Inflammatory macrophage (primary cell): ENCODE measurements at regions not wholly inside any gene's neighbourhood (a gene's known extent, or its start where the extent isn't known, plus 50 kb on each side); places are given as distances from the start of the nearest gene placed in this dataset.
"Not testable (repeated sequence)": the region's sequence is repeated elsewhere in the genome, so short reads cannot be mapped to it uniquely, and the experiment has no call there.

ENCODE experiments used
- DNase-seq, 2 donors: peaks; one replicate each; pipeline ENCODE4 v3.0.0-alpha.2; 2020 to 2022

DNA sequence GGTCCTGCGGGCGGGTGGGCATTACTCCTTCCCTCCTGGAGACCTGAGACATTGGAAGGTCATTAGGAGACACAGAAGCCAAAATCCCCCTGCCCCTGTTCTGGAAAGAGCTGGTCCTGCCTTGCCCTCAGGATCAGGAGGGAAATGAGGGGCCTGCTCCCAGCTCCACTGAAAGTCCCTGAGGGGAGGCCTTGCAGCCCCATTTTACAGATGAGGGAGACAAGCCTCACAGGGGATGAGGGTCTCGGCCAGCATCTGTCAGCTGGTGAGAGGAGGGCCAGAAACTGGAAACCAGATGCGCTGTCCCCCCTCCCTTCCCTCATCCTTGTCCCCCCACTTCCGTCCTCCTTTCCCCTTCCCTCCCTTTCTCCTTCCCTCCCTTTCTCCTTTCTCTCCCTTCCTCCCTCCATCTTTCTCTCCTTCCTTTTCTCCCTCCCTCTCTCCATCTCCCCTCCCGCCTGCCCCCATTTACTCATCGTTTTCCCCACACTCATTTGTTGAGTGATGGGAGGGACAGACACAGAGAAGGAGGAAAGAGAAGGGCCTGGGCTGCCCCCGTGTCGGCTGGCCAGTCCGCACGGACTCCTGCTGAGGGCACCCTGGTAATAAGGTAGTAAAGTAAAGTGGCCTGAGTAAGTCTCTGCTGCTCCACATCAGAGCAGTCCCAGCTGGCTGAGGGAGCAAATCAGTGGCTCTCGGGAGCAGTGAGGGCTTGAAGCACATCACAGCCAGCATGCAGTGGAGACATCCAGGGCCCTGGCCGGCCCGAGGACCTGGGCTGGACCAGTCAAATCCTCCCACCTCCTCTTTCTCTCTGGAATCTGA is 112.4 kb upstream of the ALDH1A3 start:
- no peak for DNase-seq

DNA sequence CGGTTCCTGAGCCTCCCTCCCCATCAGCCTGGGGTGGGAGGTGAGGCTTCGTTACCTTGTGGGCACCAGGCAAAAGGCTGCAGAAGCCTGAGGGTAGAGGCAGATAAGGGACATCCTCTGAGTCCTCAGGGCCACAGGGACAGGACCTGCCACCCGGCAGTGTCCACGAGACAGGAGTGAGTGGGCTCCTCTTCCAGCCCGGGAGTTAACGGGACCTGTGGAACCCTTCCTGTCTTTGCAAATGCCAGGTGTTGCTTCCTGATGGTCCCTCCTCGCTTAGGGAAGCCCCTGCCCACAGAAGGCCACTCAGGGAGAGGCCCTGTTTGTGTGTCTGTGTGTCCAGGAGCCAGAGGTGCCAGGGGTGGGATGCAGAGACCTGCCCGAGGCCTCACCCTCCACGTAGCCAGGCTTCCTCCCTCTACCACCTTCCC is 111.1 kb upstream of the ALDH1A3 start:
- no peak for DNase-seq

DNA sequence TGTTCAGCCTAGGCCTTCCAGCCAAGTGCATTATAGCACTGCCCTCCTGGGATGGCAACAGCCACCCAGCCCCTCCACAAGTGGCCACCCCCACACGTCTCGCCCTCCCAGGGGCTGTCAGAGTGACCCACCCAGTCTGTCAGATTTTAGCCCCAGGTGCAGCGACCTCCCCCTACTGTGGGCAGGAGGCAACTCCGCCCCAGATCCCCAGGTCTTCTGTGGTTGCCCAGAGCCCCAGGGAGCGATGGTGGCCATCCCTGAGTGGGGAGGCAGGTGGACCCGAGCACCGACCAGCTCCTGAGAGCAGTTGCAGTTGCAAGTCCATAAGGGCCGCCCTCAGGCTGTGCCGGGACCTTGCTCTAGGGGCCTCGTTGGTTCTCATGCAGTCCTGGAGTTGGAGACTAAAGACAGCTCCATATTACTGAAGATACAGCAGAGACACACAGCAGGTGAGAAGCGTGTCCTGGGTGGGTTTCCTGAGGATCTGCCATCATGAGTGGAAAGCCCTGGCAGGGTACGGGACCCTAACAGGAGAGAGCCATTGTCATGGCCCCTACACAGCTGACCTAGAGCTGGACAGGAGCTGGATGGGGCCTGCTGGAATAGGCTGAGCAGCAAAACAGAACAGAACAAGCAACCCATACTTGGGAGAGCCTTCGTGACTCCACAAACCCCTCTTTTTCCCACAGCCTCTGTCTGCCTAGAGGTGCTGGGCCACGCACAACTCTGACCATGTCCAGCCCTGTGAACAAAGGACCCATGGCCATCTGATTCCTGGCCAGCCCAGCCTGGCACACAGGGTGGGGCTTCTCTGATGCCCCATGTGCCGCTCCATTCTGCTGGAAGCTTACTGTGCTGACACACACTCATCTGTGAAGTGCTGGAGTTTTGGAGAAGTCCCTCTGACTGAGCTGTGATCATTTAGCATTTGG is 110.3 kb upstream of the ALDH1A3 start:
- DNase-seq, result no peak

DNA sequence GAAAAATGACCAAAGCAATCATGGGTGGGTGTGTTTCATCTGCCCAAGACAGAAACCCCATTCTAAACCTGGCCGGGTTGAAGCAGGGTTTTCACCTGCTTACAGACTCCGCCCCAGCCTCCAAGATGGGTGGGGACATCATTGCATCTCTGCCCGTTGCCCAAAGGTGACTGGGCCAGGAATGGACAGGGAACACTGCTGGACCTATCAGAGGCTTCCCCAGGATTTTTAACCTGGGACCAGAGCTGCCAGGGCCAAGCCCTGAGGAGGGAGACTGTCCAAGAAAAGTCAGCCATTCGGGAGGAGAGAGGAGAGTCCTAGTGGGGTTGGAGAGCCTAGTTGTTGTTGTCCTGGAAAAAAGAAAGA is 109.7 kb upstream of the ALDH1A3 start:
- DNase-seq, result no peak

DNA sequence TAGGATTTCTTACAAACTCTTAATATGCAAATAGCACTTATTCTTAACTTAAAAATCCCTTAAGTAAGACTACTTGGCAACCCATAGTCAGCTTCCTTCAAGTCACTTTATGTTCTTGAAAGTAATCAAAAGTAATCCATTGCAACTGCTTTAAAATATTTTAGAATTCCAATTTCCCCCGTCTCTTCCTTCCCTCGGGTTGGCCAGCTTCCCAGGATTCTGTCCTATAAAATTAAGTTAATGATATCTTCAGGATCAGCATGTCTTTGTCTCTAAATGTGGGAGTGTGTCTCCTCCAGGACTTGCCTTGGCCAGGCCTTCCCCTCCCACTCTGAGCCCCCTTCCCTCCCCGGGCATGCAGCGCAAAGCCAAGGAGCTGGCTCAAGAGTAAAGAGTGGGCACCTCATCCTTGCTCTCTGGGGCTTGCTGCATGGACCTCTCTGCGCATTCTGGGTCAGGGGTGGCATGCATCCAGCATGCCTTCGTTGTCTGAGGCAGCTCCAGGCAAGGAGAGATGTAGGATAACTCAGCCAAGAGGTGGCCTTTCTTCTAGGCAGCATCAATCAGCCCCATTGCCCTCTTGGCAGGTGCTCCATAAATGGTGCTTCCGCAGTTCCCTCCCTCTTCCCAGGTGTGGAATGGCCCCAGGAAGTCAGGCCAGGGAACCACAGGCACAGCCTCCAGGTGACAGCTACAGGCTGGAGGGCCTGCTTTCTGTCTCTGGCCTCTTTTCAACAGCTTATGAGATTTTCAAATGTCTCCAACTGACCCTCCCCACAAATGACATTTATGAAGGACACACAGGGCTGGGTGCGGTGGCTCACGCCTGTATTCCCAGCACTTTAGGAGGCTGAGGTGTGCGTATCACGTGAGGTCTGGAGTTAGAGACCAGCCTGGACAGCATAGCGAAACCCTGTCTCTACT is 108.7 kb upstream of the ALDH1A3 start:
- no peak for DNase-seq

DNA sequence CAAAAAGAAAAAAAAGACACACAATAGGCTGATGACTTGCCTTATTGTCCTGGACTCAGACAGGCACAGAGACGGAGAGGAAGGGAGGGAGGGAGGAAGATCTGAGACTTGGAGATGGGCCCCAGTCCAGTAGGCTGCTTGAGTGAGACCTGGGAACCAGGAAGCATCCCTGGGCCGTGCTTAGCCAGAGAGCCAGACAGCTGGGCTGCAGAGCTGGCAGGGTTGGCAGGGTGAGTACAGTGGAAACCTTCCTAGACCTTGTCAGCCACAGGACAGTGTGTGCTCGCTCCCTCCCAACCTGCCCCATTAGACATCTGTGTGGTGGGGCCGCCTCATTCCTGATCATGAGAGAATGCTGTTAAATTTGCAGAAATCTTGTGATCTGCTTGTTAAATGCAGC is 107.9 kb upstream of the ALDH1A3 start:
- DNase-seq, result no peak

DNA sequence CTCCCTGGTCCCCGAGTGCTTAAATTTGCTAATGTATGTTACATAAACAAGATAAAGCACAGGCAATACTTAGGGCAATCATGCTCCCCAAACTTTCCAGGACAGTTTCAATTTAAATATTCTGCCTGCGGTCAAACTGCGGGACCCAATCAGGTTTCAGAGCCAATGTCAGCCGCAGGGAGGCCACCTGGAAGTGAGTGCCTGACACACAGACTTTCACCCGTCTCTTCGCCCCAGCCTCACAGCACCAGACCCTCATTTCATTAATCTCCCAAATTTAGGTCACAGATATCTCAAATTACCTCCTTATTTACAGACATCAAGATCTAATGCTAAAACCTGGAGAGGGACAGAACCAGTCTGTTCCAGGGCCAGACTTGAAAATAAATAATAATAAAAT is 107.2 kb upstream of the ALDH1A3 start:
- no peak for DNase-seq

DNA sequence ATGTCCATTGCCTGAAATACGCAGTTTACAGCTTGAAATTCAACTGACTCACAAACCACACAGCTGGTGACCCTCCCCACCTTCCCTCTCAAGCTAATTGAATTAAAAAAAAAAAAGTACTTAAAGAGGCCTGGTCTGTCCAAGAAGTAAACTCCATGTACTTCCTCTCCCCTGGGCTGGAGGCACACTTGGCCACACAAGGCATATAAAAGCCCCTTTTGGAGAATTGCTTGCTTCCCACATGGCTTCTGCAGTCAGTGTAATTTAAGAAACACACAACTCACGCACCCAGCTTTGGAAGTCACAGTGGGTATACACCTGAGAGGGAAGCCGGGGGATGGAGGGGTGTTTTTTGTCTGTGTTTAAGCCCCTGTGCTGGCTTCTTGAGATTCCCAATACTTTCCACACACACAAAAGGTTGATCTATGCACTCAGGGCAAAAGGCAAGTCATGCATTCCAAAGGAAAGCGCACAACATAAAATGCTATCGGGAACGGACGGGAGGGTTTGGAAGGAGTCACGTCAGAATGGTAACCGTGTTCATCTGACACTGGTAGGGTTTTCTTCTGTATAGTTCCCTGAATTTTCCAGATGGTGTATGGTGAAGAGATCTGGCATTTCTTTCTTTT is 106.6 kb upstream of the ALDH1A3 start:
- DNase-seq, result no peak

DNA sequence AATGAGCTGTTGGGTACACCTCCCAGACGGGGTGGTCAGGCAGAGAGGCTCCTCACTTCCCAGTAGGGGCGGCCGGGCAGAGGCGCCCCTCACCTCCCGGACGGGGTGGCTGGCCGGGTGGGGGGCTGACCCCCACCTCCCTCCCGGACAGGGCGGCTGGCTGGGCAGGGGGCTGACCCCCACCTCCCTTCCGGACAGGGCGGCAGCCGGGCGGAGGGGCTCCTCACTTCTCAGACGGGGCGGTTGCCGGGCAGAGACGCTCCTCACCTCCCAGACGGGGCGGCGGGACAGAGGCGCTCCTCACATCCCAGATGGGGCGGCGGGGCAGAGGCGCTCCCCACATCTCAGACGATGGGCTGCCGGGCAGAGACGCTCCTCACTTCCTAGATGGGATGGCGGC is 105.6 kb upstream of the ALDH1A3 start:
- not testable (repeated sequence) for DNase-seq

DNA sequence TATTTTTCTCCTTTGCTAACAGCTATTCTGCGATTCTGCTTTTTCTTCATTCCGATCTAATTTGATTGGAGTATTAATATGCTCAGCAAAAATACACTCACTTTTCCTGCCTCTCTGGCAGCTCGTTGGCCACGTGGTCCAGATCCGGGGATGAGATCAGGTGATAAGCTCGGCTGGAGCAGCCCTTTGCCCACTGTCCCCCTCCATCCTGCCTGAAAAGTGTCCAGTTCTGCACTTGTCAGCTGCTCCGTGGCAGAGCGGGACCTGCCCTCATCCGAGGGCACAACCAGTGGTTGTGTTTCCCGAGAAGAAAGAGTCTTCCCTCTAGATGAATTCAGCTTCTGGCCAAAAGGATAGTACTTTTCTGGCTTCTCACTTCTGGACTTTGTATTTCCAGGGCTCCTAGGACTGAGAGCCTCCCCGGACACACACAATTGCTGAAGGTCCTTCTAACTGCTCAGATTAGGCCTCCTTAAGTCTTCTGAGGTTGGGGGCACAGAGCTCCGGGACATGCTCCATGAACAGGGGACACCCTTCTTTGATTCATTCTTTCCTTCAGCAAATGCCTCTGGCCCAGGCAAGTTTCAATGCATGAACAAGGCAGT is 103.9 kb upstream of the ALDH1A3 start:
- no peak for DNase-seq

DNA sequence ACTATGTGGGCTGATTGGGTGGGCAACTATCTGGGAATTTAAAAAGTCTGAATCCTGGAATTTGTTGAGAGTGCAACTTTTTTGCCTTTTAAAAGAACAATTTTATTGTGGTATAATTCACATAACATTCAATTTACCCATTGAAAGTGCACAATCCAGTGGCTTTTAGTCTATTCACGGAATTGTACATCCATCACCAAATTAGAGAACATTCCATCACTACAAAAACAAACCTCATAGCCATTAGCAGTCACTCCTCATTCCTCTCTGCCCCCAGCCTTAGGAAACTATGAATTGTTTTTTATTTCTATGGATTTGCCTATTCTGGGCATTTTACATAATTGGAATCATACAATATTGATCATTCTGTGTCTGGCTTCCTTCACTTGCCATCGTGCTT is 101.8 kb upstream of the ALDH1A3 start:
- no peak for DNase-seq

DNA sequence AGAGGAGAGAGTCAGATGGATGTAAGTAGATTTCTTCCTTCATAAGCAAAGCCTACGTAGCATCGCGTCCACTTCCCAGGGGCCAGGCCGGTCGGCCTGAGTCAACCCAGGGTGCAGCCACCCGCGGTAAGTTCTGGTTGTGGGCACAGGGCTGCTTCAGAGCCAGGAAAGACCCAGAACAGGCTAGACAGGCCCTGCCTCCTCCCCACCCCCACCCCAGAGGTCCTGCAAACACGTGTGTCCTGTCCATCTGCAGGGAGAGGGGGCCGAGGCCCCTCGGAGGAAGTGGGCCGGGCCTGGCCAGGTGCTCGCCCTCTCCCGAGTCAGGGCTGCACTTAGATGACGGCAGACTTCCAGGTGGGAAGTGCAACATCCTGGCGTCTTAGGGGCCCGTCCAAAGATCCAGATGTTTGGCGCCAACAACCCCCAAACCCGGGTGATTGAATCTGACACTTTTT is 100.8 kb upstream of the ALDH1A3 start:
- no peak for DNase-seq

DNA sequence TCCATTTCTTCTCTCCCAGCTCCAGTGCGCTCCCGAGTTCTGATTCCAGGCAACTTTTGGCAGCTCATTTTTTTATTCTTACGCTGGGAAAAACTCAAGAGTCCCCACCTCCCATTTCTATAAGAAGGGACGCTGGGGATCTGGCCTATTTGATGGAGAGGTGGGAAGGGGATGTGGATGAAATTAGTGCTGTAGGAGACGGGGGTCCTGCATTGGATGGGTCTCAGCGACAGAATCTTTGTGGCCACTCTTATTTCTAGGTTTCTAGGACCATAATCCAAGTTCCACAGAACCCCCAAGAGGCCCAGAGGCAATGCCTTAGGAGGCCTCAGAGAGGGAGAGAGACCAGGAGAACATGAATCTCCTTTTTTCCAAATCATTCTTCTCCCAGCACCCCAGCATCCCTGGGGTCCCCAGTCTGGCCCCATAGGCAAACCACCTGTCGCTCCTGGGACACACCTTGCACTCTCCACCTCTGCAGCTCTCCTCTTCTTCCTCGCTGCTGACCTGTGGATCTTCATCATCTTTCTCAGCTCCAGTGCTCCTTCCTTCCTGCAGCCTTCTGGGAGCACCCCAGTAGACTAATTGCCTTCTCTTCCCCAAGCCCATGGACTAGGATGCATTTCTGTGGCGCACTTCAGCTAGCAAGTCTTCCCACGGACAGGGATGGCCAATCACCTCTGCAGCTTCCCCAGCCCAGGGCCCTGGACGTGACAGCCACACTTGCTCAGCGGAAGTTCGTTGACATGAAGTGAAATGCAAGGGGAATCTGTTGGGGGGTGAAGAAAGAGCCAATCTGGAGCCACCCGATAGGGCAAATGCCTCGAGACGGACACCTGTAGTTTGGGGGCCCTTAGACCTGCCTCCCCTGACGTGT is 100.1 kb upstream of the ALDH1A3 start:
- DNase-seq, result no peak

DNA sequence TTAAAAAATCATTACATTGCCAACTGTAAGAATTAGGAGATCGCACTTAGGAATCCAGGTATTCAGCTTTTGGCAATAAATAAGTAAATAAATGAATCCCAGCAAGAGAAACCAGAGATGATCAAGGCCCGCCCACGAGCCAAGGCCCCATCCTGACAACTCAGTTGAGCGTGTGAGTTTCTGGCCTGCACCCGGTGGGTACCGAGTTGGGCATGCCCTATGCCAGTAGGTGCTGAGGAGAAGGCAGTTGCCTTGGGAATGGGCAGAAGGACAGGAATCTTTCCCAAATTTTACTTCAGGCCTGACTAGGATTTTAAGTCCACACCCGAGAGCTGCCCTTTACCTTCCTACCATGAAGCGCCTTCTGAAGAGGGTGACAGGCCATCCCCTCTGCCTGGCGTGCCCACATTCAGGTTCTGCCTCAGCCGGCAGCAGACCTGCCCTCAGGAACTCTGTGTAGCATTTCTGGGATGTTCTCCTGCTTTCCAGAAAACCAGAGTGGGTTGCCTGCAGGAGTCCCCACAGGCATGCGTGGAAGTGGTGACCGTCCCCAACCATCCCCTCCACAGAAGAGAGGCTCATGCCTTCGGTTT is 99.3 kb upstream of the ALDH1A3 start:
- no peak for DNase-seq

DNA sequence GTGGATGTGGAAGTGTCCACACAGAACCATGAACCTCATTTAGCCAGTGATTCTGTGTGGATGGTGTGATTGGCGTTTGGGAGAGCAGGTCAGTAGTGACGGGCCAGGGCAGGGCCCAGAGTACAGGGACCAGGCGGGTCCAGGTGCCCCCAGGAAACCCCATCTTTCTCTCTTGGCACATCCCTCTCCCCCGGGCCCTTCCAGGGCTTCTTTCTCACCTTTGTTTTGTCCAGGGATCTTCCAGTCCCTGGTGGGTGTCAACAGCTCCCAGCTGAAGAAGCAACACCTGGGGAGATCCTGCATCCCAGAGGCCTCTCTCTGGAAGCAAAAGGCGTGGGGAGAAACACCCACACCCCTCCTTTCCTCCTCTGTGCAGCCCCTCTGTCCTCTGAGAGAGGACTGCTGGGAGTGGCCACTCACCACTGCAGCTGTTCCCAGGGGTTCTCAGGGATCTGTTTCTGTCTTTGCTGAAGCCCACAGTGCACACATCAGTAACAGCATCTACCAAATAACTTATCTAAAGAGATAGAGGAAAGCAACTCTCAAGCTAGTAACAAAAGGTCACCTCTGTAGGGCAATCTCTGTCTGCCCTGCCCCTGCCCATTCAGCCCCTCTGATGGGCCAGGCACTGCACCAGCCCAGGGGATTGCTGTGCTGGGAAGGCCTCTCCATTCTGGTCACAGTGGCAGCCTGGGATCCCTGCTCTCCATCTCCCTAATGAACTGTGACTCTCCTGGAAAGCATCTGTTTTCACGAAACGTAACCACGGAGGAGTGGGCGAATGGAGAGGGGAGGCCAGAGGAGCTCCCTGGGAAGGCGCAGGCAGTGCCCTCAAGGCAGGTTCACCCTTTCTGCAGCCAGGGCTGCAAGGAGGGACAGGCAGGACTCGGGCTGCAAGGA is 98.3 kb upstream of the ALDH1A3 start:
- DNase-seq, result no peak

DNA sequence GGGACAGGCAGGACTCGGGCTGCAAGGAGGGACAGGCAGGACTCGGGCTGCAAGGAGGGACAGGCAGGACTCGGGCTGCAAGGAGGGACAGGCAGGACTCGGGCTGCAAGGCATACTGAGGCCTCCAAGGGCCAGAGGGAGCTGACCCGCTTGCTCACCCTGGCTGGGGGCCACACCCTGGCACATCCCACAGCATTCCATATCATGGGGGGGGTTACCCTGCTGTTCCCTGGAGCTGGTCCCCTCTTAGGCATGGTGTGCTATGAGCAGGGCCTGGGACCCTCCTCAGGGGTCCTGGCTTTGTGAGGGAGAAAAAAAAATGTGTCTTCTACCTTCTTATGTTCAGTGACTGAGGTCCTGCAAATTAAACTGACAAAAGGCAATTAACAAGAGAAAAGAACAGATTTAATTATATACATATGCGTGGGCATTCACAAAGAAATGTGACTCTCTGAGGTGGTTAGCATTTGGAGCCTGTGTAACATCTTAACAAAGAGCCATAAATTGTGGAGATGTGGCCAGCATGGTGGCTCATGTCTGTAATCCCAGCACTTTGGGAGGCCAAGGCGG is 97.6 kb upstream of the ALDH1A3 start:
- no peak for DNase-seq

DNA sequence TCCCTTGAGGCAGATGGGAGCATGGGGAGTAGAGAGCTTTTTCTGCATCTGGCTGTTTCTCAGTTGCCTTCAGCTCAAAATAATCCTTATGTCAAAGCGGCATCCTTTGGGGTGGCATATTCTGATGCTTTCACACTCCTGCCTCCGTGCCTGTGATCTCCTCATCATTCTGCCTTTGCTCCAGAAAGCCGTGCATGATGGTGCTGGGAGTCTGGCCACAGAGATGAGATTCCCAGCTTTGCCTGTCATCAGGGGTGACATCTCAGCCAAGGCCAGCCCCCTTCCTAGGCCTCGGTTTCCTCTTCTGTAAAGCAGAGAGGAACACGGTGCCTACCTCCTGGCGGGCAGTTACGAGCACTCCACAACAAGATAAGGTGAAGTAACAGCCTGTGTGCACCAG is 96.3 kb upstream of the ALDH1A3 start:
- DNase-seq, result no peak

DNA sequence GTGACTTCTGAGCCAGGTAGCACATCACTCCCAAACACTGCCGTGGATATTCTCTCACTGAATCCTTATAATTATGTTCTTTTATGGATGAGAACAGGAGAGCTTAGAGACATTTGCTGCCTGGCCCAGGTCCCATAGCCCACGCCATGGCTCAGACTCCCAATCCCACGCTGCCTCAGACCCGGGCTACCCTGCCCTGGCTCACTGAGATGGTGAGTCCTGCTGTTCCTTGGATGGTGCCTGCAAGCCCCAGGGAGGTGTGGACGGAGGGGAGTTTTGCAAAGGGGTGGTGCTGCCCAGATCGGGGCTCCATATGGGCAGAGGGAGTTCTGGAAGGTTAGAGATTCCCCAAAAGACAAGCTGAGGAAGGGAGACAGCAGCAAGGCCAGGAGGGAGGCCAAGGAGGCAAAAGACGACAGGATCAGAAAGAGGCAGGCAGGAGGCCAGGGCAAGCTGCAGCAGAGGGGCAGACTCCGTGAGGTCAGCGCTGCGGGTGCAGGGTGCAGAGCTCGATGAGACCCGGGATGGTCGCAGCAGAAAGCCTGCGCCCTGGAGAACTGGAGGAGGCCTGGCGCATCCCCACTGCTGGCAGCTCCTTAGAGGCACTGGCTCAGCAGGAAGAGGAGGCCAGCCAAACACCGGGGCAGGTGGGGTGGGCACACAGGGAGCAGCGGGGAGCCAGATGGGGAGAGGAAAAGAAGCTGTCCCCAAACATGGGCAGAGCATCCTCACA is 95.7 kb upstream of the ALDH1A3 start:
- no peak for DNase-seq
